GM19324 (cell line): ENCODE measurements at regions not wholly inside any gene's neighbourhood (a gene's known extent, or its start where the extent isn't known, plus 50 kb on each side); places are given as distances from the start of the nearest gene placed in this dataset.
"Not testable (repeated sequence)": the region's sequence is repeated elsewhere in the genome, so short reads cannot be mapped to it uniquely, and the experiment has no call there.

ENCODE experiments used
- ATAC-seq: cut with Tn5 transposase; IDR thresholded peaks from one replicate; pipeline ENCODE4 v1.9.1; 2021; ENCODE audit warnings: mild to moderate bottlenecking, moderate library complexity; ENCODE audit not compliant: unreplicated experiment, low FRiP score

DNA sequence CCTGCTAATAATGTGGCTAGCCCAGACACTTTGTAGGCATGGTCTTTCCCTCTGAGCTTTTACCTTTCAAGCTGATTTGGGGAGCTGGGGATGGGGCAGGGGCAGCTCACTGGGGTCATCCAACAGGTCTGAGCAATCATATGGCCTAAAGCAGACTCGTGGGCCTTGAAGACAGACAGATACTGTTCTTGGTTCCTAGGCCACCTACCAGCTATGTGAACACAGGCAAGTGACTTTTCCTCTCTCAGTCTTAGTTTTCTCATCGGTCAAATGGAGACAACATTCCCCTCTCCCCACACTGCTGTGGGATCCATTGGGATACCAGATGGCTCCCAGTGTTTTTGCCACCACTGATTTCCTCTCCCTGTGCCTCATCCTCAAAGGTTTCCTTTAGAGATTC, 181.8 kb downstream of the RRAGC start:
- ATAC-seq: no peak

DNA sequence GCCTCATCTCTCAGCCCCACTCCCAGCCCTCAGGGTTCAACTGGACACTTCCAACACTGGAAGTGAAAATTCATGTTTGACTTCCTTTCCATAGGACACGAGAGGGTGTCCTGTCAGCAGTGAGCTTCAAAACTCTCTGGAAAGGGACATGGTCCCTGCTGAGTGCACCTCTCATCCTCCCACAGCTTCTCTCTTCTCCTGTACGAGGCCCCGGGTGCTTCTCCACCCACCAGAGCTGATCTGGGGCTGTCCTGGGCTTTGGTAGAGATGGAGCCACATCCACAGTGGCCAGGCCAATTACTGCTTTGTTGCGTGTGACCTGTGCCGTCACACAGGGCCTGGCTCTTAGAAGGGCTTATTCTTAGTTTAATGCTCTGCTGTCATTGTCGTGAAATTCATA, 182.3 kb downstream of the RRAGC start:
- no peak for ATAC-seq

- ATAC-seq: no peak
These were observed 186.9 kb downstream of the RRAGC start for GRCh38 chr1:38672692-38673091.

DNA sequence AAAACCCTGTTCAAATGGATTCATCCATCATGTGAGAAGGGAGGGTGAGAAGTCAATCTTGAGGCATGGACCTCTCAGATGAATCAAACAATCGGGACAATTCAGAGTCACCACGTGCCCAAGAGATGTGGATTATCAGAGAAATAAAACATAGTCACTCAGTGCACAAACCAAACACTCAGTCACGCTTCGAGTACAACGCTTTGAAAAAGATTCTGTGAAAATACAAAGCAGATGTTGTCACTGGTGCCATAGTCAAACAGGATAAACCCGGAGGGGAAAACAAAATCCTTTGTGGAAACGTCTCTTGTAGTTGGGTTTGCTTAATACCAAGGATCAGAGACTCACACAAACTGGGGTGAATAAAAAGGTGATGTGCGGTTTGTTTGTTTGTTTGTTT, 188.4 kb downstream of the RRAGC start:
- no peak for ATAC-seq

GRCh38 chr1:38670544-38671122, 188.9 kb downstream of the RRAGC start:
- no peak for ATAC-seq

GRCh38 chr1:38667626-38668025, 191.9 kb downstream of the RRAGC start:
- no peak for ATAC-seq

DNA sequence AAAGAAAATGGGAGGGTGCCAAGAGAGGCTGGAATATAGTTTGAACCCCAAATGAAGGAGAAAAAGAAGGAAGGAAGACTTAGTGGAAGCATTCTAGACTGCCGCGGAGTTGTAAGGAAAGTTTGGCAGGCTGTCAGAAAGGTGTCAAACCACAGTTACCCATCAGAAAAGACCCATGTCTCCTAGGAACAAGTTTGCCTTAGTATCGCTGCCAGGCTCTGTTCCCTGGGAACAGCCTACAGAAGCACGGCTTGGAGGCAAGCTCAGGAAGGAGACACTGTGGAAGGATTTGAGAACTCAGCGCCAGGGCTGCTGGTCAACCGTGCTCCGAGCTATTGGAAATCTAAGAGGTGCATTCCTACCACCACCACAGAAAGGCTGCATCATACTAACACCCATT, 197.4 kb downstream of the RRAGC start:
- ATAC-seq: no peak

- no peak for ATAC-seq
These were observed 200.7 kb downstream of the RRAGC start for GRCh38 chr1:38658883-38659282.

- ATAC-seq: no peak
These were observed 201.7 kb downstream of the RRAGC start for GRCh38 chr1:38657873-38658272.

GRCh38 chr1:38657207-38657840, 202.2 kb downstream of the RRAGC start:
- no peak for ATAC-seq

DNA sequence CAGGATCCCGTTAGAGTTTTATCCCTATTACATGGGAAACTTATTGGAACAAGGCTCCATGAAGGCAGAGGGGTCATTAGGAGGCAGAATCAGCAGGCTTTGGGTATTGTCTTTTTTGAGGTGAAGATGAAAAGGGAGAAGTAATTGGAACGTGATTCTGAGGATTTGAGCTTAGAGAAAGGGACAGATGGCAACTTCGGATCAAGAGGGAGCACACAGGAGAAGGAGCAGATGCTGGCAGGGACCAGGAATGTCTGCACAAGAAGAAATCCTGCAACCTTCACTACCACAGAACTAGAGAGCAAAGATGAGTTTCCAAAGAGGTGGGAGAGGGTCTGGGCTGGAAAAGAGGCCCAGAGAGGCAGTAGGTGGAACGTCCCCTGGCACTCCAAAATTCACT, 202.8 kb downstream of the RRAGC start:
- ATAC-seq: no peak

DNA sequence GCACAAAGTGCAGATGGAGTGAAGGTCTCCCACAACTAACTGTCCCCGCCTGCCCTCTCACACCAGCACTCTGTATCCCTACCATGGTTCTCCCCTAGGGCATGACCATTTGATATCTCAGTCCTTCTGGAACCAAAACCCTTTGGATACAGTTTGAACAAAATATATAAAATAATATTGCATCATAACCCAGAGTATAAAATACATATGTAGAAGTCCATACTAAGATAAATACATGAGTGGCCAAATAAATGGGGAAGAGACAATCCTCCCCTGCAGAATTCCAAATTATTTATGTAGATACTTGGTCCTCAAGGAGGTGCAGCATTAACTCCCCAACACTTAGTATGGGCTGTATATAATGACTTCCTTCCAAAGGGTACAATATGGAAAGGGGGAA, 207.4 kb downstream of the RRAGC start:
- no peak for ATAC-seq

GRCh38 chr1:38651669-38652068, 207.9 kb downstream of the RRAGC start:
- no peak for ATAC-seq

- no peak for ATAC-seq
These were observed 211.2 kb downstream of the RRAGC start for GRCh38 chr1:38648417-38648816.

DNA sequence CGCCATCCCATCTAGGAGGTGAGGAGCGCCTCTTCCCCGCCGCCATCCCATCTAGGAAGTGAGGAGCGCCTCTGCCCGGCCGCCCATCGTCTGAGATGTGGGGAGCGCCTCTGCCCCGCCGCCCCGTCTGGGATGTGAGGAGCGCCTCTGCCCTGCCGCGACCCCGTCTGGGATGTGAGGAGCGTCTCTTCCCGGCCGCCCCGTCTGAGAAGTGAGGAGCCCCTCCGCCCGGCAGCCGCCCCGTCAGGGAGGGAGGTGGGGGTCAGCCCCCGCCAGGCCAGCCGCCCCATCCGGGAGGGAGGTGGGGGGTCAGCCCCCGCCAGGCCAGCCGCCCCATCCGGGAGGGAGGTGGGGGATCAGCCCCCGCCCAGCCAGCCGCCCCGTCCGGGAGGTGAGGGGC, 212.2 kb downstream of the RRAGC start:
- ATAC-seq: not testable (repeated sequence)

DNA sequence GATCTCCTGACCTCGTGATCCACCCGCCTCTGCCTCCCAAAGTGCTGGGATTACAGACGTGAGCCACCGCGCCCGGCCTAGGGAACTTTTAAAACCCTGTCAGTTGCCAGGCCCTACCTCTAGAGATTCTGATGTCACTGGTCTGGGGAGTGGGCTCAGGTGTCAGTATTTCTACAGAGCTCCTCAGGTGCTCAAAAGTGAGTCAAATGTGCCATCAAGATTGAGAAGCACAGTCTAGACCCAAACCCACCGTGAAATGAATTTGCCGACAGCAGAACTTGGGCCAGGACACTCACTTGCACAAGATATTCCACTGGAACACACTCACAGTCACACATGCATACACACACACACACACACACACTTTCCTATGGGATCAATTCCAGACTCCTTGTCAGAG, 215.5 kb downstream of the RRAGC start:
- ATAC-seq: no peak

DNA sequence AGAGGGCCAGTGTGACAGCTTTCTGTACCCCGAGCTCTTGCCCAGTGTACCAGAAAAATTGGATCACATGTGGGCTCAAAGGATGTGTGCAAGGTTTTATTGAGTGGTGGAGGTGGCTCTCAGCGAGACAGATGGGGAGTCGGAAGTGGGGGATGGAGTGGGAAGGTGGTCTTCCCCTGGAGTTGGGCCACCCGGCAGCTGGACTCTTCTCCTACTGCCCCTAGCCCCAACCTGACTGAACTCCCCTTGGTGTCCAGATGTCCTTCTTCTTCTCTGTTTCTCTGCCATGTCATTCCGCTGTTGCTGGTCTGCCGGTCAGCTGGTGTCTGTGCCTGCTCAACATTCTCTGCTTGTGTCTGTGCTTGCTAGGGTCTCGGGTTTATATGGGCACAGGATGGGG, 217.9 kb downstream of the RRAGC start:
- ATAC-seq: no peak

DNA sequence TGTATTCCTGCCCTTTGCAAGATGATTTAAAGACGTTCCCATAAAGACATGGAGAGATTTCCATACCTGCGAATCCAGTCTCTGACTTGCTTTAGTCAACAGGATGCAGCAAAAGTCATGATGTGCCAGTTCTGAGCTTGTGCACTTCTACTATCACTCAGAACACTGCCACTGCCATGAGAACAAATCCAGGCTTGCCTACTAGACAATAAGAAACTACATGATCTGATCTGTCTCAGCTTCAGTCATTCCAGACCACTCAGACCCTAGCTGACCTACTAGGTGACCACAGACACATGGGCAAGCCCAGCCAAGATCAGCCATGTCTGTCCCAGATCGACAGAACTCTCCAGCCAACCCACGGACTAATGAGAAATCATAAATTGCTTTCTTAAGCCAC, 219.2 kb downstream of the RRAGC start:
- ATAC-seq: no peak

DNA sequence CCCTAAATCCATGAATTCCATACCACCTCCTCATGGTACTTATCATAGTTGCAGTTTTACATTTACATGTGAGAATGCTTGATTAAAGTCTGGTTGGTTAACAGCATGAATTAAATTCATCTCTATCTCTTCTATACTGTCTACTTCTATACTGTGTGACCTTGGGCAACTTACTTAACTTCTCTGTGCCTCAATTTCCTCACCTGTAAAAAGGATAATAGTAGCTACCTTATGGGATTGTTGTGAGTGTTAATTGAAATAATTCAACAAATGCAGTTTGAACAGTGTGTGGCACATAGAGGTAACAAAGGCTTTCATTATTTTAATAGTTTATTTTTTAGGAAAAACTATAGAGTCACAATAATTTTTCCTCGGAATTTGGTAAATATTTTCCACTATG, 231.3 kb downstream of the RRAGC start:
- ATAC-seq: no peak

GRCh38 chr1:38625939-38626338, 233.6 kb downstream of the RRAGC start:
- ATAC-seq: no peak

- no peak for ATAC-seq
These were observed 235.1 kb downstream of the RRAGC start for GRCh38 chr1:38624336-38625039.

- ATAC-seq: no peak
These were observed 236.0 kb downstream of the RRAGC start for GRCh38 chr1:38623529-38623928.
